HG02973 (cell line): ENCODE measurements at regions not wholly inside any gene's neighbourhood (a gene's known extent, or its start where the extent isn't known, plus 50 kb on each side); places are given as distances from the start of the nearest gene placed in this dataset.
"Not testable (repeated sequence)": the region's sequence is repeated elsewhere in the genome, so short reads cannot be mapped to it uniquely, and the experiment has no call there.

ENCODE experiments used
- ATAC-seq: cut with Tn5 transposase; IDR thresholded peaks from one replicate; pipeline ENCODE4 v1.9.1; 2021; ENCODE audit warnings: moderate library complexity; ENCODE audit not compliant: unreplicated experiment

GRCh38 chr5:15384581-15384980 is 115.4 kb upstream of the FBXL7 start:
- no peak for ATAC-seq

DNA sequence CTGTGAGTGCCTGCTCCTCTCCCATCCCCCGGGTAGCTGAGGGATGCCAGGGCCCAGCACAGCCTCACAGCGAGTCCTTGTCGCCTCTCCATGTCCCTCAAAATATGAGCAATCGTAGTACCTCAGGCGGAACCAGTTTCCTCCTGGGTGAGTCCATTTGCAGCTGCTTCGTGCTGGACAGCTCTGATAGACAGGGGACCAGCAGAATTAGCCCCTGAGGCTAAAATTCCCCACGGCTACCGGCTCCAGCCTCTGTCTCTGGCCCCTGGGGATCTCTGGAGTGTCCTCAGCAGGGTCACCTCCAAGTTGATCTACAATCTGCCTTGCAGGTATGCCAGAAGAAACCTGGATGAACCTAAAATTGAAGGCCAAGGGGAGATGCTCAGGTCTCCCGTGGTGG is 115.8 kb upstream of the FBXL7 start:
- ATAC-seq: no peak

DNA sequence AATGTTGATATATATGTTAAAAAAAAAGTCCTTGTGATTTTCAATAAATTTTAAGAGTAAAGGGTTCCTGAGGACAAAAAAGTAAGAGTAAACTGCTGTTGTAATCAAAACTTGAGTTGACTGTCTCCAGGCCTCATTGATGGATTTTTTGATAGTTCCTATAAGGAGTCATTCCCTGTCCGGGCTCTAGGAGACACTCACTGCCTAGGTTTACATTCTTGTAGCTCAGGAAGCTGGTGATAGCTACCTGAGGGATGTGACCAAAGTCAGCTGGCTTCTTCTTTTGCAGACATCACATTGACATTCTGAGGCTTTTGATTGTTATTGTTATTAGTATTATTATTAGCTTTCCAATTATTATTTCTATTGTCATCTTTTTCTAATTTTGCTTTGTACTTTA is 116.5 kb upstream of the FBXL7 start:
- ATAC-seq: no peak

GRCh38 chr5:15383021-15383420 is 117.0 kb upstream of the FBXL7 start:
- no peak for ATAC-seq

GRCh38 chr5:15377573-15378340 is 122.2 kb upstream of the FBXL7 start:
- ATAC-seq: no peak

- no peak for ATAC-seq
Observed at GRCh38 chr5:15376803-15377202, 123.2 kb upstream of the FBXL7 start.

GRCh38 chr5:15376088-15376487 is 123.9 kb upstream of the FBXL7 start:
- ATAC-seq: no peak

DNA sequence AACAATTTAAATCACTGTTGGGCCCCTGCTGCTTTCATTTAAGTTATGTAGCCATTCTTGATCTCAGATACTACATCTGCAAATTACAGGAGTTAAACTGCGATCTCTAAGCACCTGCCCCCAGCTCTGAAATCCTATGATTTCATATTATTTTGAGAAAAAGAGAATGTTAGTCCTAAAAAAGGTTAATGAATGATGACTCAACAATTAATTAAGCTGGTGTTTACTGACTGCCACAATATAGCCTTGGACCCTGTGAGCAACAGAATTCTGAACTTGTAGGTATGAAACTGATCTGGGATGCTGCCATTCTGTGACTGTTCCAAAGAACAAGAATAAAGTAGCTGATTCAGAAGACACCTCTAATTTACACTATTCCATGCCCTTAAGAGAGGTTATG is 124.4 kb upstream of the FBXL7 start:
- no peak for ATAC-seq

- ATAC-seq: no peak
Observed at GRCh38 chr5:15374886-15375285, 125.1 kb upstream of the FBXL7 start.

GRCh38 chr5:15373151-15373550 is 126.8 kb upstream of the FBXL7 start:
- no peak for ATAC-seq

- ATAC-seq: no peak
Observed at GRCh38 chr5:15371184-15371583, 128.8 kb upstream of the FBXL7 start.

DNA sequence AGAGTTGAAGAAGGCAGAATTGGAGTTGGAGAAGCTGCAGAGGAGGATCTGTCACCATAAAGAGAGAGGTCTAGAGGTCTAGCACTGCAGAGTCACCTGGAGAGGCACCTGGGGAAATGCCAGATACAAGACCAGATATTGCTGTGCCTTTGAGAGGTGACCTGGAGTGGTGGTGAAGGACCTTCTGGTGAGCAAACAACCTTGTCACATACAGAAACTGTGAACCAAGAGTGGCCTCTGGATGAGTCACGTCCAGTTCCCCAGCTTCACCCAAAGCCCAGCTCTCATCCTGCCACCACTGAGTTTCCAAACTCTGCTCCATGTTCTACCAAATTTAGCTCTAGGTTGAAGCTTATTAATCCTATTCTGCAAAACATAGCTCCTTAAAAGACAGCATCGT is 131.1 kb upstream of the FBXL7 start:
- ATAC-seq: no peak

DNA sequence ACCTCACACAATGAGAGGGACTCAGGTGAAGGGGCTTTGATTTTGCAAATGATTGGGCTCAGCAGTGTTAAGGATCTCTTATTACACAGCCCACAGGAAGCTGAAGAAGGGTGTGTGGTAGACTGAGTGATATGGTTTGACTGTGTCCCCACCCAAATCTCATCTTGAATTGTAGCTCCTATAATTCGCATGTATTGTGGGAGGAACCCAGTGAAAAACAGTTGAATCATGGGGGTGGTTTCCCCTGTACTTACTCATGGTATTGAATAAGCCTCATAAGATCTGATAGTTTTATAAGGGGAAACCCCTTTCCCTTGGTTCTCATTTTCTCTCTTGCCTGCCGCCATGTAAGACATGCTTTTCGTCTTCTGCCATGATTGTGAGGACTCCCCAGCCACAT is 132.5 kb upstream of the FBXL7 start:
- no peak for ATAC-seq

GRCh38 chr5:15366676-15367391 is 133.1 kb upstream of the FBXL7 start:
- ATAC-seq: no peak

GRCh38 chr5:15365070-15365469 is 134.9 kb upstream of the FBXL7 start:
- no peak for ATAC-seq

DNA sequence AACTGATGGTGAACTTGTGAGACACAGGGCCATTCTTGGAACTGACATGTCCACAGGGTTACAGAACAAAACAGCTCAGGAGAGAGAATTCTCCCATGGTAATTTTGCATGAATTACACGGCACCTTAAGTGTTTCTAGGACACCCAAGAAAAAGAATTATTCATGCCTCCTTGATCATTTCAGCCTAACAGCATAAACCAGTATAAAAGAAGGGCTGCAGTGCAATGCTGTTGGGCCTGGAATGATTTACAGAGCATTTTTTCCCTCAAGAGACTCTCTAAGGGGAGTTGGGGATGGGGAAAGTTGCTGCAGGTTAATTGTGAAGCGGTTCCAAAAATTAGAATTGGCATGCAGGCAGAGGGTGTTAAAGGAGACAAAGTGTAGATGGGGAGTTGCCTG is 136.4 kb upstream of the FBXL7 start:
- ATAC-seq: no peak

DNA sequence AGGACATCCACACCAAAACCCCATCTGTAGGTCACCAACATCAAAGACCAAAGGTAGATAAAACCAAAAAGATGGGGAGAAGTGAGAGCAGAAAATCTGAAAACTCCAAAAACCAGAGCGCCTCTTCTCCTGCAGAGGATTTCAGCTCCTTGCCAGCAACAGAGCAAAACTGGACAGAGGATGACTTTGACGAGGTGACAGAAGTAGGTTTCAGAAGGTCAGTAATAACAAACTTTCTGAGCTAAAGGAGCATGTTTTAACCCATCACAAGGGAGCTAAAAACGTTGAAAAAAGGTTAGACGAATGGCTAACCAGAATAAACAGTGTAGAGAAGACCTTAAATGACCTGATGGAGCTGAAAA is 142.9 kb upstream of the FBXL7 start:
- not testable (repeated sequence) for ATAC-seq

- ATAC-seq: not testable (repeated sequence)
Observed at GRCh38 chr5:15356308-15357091, 143.5 kb upstream of the FBXL7 start.

DNA sequence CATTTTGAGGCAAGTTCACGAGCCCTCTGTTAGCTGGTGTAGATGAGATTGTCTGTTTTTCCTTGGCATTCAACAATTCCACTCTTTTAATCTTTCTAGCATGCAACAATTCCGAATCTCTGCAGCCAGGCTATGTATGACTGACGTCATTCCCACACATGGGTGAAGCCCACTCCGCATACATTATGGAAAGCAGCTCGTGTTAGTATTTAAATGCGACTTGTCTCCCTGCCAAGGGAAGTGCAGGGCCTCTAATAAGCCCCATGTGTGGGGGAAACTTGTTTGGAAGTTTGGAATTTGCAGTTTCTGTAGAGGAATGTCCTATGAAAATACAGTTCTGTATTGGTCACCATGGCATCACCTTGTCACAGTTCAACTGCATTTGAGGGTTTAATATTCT is 146.0 kb upstream of the FBXL7 start:
- no peak for ATAC-seq

GRCh38 chr5:15353086-15353645 is 146.8 kb upstream of the FBXL7 start:
- no peak for ATAC-seq

- no peak for ATAC-seq
Observed at GRCh38 chr5:15350614-15351013, 149.4 kb upstream of the FBXL7 start.

DNA sequence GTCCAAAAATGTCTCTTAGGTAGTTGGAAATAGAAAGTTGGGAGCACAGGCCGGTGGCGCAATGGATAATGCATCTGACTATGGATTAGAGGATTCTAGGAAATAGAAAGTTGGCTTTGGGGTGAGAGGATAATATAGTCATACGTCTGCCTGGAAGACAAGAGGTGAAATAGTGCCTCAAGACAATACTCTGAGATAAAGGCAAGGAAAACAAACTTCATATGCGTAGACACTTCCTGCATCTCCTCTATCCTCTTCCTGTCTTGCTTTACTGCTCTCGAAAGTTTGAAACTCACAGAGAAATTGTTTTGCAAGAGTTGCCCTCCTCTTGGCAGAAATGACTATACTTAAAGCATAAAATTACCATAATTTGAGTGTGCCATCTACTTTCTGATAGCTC is 153.2 kb upstream of the FBXL7 start:
- ATAC-seq: no peak
